Non-pigmented ciliary epithelial cell (primary cell): ENCODE measurements at regions not wholly inside any gene's neighbourhood (a gene's known extent, or its start where the extent isn't known, plus 50 kb on each side); places are given as distances from the start of the nearest gene placed in this dataset.

Source experiments
- DNase-seq: peaks from one replicate; pipeline ENCODE4 v3.0.0-alpha.2; 2010; ENCODE audit warnings: low read depth

GRCh38 chr12:92000597-92000996 lies 145.0 kb downstream of the BTG1 start:
- no peak for DNase-seq

GRCh38 chr12:91999823-92000222 lies 145.8 kb downstream of the BTG1 start:
- DNase-seq = no peak

GRCh38 chr12:91998316-91998715 lies 147.3 kb downstream of the BTG1 start:
- no peak for DNase-seq

DNA sequence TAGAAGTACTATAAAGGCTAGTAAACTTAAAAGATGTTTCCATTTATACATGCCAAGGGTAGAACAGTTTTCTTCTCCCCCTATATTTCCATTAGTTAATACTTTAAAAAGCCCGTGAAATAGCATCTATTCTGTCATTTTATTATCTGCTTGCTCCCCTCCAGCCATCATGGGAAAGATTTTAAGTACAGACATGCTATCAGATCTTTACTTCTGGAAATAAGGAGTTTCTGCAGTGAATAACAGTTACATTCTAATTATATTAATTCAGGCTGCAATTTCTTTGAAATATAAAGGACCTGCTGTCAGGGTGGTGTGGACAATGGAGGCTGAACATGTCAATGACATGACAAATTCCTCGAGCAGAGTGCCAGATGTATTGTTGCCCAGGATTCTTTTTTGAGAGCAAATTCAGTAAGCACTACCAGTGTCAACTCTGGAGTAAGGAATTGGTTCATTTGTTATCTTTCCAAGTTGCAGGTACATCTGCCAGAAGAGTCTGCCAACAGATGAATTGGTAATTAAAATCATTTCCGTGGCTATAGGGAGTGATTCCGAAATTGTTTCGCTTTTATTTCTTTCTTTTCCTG lies 151.3 kb downstream of the BTG1 start:
- no peak for DNase-seq

DNA sequence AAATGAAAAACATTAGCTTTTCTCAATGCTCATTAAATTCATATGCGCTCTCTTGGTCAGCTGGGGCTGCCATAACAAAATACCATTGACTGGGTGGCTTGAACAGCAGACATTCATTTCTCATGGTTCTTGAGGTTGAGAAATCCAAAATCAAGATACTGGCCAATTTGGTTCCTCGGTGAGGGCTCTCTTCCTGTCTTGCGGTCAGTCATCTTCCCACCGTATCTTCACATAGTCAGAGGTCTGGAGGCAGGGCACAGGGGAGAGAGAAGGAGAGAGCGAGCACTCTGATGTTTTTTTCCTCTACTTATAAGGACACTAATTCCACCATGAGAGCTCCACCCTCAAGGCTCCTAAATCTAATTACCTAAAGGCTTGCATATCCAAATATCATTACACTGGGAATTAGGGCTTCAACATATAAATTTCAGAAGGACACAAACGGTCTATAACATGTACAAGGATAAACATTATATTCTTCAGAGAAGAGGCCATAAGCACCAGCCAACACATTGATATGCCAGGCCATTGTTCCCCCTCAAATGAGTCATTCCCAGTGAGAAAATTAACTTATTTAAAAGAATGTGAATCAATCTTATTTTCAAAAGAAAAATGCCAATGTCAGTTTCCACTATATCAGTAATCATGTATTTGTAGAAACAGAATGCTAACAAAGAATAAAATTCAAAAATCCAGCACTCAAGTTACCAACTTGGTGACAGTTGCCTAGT lies 152.2 kb downstream of the BTG1 start:
- DNase-seq = no peak

GRCh38 chr12:91991399-91992187 lies 154.1 kb downstream of the BTG1 start:
- DNase-seq = no peak

- peak; percentile 32 for DNase-seq
Observed at GRCh38 chr12:91990525-91990924, 155.1 kb downstream of the BTG1 start.

DNA sequence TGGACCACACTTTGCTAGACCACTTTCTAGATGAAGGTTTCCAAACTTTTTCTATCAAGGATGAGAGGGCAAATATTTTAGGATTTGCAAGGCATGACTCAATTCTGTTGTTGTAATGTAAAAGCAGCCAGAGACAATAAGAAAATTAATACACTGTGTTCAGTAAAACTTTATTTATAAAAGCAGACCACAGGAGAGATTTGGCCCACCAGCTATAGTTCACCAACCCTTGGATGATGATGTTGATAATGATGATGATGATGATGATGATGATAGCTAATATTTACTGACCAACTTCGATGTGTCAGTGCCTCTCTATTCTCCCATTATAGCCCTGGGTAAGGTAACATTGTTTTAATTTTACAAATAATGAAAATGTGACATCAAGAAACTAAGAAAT lies 156.5 kb downstream of the BTG1 start:
- DNase-seq = no peak

DNA sequence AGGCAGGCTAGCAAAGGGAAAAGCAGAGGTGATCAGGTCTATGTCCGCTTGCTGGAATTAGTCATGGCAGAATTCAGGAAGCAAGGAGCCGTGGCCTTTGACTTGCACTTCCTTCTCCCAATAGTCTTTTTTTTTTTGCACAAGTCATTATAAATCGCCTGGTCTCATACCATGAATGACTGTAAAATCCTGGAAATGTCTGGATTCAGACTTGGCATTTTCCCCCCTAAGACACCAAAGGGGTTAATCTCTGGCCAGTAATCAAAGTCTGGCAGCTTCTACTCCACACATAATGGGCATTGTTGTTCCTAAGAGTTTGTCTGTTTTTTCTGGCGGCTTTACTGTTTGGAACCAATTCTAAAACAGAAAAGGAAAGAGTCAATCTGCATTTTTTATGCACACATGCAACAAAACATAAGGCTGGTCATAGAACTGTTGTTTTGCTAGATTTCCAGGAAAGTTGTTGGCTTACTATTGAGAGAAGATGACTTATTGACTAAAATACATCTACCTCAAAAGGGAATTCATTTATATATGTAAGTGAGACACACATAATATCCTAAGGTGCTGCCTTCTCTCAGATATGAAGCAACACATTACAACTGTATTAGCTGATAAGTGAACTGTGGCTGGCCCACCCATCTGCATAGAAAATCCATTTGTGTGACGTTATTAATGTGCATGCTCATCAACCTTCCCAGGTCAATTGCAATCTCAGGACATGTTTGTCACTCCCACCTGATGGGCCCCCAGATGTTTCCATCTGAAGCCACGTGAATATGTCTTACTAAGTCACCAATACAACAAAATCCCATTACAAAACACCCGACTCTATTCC lies 157.3 kb downstream of the BTG1 start:
- no peak for DNase-seq

- DNase-seq = no peak
Observed at GRCh38 chr12:91986084-91986483, 159.6 kb downstream of the BTG1 start.

DNA sequence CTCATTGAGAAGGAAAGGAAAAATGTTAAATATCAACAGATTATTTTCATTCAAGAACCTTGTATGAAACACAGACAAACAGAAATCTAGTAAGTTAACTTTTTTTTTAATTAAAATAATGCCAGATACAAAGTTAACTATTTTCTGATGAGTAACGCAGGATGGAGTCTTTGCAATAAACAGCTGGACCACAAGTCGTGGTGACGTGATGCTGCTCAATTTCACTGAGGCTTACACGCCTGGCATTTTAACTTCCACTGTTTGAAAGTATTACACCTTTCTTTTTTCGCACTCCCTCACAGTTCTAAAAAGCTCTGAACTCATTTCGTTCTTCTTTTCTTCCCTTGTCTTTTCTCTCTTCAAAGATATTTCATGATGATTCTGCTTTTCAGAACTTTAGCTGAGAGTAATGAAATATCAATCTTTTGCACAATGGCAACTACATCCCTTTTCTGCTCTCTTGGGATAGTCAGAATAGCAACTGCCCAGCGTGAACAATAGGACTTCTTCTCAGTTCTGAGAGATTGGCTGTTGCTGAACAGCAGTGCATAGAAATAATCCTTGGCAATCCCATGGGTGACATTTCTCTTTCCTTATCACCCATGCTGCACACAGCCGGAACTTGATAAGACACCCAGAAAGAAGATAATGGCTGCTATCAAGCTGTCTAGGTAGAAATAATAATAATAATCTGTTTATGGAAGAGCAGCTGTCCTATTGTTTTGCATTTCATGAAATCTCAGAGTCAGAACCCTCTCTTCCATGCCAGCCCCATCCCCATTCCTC lies 160.5 kb downstream of the BTG1 start:
- DNase-seq = no peak

DNA sequence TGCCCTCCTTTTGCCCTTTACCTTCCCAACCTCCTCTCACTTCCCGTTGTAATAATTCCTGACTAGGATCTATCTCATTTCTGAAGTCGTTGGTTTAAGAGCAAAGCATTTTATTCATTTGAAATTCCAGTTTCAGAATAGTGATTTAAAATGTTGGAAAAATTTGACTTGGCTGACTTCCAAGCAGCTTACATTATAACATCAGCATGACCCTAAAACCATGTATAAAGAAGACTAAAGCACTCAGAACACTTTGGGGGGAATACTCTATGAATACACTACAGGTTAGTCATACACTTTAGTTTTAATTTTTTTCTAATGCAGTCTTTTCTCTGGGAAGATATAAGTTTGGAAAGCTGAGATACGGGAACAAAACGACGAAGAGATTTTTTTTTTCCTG lies 161.1 kb downstream of the BTG1 start:
- peak; percentile 50 for DNase-seq

- no peak for DNase-seq
Observed at GRCh38 chr12:91983935-91984334, 161.7 kb downstream of the BTG1 start.

DNA sequence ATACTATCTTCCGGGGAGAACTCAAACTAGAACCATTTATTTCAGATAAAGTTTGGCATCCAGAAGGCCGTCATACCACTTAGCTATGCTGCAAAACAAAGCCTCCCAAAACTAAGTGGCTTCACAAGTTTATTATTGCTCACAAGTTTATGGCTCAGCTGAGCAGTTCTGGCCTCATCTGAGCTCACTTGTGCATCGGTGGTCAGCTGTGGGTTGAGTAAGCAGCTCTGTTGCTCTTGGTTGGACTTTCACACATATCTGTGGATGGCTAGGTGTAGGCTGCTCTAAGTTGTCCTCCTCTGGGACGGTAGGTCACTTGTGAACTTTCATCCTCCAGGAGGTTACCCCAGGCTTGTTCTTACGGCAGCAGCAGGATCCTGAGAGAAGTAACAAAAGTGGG lies 162.7 kb downstream of the BTG1 start:
- no peak for DNase-seq

DNA sequence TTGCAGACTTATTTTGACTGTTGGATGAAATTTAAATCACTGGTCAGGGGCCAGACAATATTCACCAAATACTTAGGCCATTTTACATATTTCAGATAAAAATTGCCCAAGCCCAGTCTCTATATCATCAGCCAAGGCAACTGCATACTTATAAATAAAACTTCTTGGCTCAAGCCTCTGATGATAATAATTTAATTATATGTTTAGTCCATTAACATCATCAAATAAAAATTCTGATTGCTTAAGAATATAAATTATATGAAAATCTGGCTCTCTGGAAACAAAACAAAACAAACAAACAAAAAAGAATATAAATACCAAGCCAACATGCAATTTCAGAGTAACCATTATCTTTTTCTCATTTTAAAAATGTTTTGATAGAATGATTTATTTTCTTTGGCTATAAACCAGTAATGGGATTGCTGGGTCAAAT lies 165.2 kb downstream of the BTG1 start:
- DNase-seq = no peak

DNA sequence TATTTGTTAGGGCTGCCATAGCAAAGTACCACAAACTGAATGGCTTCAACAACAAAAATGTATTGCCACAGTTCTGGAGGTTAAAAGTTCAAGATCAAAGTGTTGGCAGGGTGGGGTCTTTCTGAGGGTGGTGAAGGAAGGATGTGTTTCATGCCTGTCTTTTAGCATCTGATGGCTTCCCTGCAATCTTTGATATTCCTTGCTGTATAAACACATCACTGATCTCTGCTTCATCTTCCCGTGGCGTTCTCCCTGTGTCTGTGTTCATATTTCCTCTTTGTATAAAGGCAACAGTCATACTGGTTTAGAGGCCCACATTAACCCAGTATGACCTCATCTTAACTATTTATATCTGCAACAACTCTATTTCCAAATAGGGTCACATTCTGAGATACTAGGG lies 167.5 kb downstream of the BTG1 start:
- no peak for DNase-seq

DNA sequence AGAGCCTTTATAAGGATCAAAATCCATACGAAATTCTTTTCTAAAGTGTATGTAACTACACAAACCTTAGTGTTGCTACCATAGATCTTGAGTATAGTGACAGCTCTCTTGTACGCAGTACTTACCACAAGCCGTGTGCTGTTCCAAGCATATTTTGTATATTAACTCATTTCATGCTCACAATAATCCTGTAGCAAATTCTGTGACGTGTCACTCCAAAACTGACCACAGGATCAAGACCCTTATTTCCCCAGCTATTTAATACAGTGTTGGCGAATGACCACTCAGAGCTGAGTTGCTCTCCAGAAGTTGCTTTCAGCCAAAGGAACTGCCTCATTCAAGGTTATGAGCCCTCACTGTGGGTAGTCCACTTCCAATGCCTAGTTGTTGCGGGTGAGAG lies 169.8 kb downstream of the BTG1 start:
- DNase-seq = no peak

DNA sequence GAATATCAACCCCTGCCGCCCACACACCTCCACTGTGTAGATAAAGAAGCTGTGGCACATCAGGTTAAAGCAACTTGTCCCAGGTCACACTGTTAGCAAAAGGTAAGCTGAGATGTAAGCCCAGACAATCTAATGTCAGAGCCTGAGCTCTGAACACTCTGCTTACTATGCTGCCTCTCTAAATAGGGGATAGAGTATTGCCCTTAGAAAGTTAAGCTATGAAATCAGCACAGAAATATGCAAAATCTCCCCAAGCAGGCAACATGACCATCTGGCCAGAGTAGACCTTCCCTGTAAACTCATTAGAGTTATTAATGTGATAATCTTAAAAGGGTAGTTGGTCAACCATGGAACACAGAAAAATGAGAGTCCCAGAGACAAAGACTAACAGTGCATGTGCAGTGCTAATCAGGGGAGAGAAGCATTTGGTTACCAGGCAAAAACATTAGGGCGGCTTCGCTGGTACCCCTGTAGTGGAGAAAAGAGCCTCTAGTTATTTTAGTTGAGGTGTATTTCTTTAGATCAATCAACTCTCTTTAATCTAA lies 171.0 kb downstream of the BTG1 start:
- DNase-seq = peak; percentile 47

DNA sequence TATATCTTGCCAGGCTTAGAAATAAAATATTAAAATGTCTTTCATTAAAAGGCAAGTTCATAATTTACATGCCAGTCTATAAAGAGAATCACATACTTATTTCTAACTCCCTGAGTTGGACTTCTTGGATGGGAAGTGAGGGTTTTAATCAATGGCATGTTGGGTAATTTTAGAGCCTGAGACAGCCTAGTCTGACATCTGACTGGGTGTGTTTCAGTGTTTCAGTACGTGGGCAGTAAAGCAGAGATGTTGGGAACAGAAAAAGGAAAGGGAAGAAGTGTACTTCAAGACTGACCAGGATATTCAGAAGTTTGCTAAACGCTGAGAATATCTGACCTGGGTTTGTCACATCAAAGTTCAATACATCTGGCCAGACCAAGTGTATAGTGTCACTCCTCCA lies 171.8 kb downstream of the BTG1 start:
- no peak for DNase-seq

DNA sequence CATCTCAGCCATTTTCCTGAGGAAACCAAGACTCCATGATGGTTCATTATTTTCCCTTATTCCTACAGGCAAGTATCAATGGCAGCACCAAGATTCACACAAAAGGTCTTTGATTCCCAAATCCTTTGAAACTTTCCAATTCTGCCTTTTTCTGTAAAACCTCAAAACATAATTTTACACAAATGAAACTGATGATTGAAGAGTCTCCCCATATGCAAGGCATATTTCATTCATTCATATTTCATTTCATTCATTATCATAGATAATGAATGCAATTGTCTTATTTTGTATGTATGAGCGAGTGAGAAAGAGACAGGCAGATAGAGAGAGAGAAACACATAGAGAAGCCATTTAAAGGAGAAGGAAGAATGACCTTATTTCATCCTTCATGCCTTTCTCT lies 172.8 kb downstream of the BTG1 start:
- DNase-seq = no peak

DNA sequence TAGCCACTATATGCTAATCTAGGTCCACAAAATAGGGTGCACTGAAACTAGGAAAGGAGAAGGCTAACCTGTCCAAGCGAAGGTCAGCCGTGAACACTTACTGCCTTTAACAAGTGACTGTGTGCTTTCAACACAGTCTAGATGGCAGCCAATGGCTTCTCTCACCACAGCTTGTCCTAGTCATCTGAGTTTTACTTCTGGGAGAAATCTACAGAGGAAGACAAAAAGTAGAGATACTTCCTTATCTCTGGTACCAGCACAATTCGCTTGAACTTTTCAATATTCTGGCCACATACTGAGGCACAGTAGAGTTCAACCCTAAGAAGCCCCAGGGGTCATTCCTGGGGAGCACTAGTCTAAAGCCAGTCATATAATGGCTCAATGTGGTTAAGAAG lies 176.9 kb downstream of the BTG1 start:
- no peak for DNase-seq
